ENCODE measurements at regions not wholly inside any gene's neighbourhood (a gene's known extent, or its start where the extent isn't known, plus 50 kb on each side); places are given as distances from the start of the nearest gene placed in this dataset.

- Histone ChIP-seq H3K4me3 (ENCODE audit: insufficient read depth, low read depth, low read length) (no peak overlapping the region), H2BK15ac (ENCODE audit: low read depth, low read length) (no peak overlapping the region), H3K79me1 (ENCODE audit: low read depth in 1 of 2, low read length in 2 of 2) (no peaks in the 10 kb centered on the region), H3K4me1 (ENCODE audit: control insufficient read depth, insufficient read depth, low read length) (no peaks in the 10 kb centered on the region), H2BK5ac (ENCODE audit: low read depth, low read length, poor library complexity, severe bottlenecking) (no peak overlapping the region), H4K91ac (ENCODE audit: insufficient read depth, low read depth, low read length) (no peak overlapping the region), H2BK120ac (ENCODE audit: low read depth, low read length) (no peak overlapping the region), H4K8ac (ENCODE audit: low read depth in 2 of 2, low read length in 2 of 2) (no peak overlapping the region), H2AK9ac (replicated peaks; ENCODE audit: low read depth, low read length, poor library complexity) (no peak overlapping the region), H3K14ac (replicated peaks; ENCODE audit: low read depth, low read length) (no peak overlapping the region), H3K9me3 (ENCODE audit: control insufficient read depth, insufficient read depth, low read length) (no peaks in the 10 kb centered on the region), H3K36me3 (ENCODE audit: control insufficient read depth, insufficient read depth, low read length) (no peaks in the 10 kb centered on the region), H3K9me1 (ENCODE audit: insufficient read depth, low read length) (no peaks in the 10 kb centered on the region), H3K27me3 (ENCODE audit: control insufficient read depth, insufficient read depth, low read length) (no peaks in the 10 kb centered on the region), H3K56ac (ENCODE audit: extremely low read depth, insufficient read depth, low read length) (no peak overlapping the region), H2AK5ac (ENCODE audit: low read depth, low read length) (no peak overlapping the region), H3K4me2 (ENCODE audit: low read depth, low read length) (no peak overlapping the region), H3K9ac (ENCODE audit: low read depth, low read length) (no peak overlapping the region), H3K23ac (ENCODE audit: low read depth, low read length) (no peak overlapping the region), H4K20me1 (ENCODE audit: insufficient read depth, low read length) (no peaks in the 10 kb centered on the region), H3K27ac (ENCODE audit: insufficient read depth, low read length) (no peak overlapping the region), H2AFZ (replicated peaks; ENCODE audit: low read length, poor library complexity) (no peak overlapping the region), H3K4ac (ENCODE audit: low read depth, low read length) (no peak overlapping the region), H4K5ac (ENCODE audit: low read depth, low read length) (no peak overlapping the region), H2BK20ac (ENCODE audit: low read depth, low read length) (no peak overlapping the region), H3K18ac (ENCODE audit: low read depth, low read length) (no peak overlapping the region)
- ATAC-seq (ENCODE audit: low read depth) (no peak), DNase-seq (no peak)
- WGBS, 2 experiments (ENCODE audit: extremely low coverage in 2 of 2, insufficient read length in 1 of 2) = no CpG with 5 or more reads among the region's 4 CpGs
- TF ChIP-seq MAZ (IDR thresholded peaks at IDR 0.05; ENCODE audit: borderline replicate concordance, low read depth, low read length) = no peak
- no peak for TF ChIP-seq RFX5 (IDR thresholded peaks at IDR 0.05; ENCODE audit: low read depth, low read length)
- TF ChIP-seq, protein P1, sequence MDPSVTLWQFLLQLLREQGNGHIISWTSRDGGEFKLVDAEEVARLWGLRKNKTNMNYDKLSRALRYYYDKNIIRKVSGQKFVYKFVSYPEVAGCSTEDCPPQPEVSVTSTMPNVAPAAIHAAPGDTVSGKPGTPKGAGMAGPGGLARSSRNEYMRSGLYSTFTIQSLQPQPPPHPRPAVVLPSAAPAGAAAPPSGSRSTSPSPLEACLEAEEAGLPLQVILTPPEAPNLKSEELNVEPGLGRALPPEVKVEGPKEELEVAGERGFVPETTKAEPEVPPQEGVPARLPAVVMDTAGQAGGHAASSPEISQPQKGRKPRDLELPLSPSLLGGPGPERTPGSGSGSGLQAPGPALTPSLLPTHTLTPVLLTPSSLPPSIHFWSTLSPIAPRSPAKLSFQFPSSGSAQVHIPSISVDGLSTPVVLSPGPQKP (IDR thresholded peaks at IDR 0.05; ENCODE audit: borderline replicate concordance, low read depth, low read length) = no peak
- no peak for TF ChIP-seq MXI1 (IDR thresholded peaks at IDR 0.05; ENCODE audit: borderline replicate concordance, low read depth, low read length)
- TF ChIP-seq CEBPB (IDR thresholded peaks at IDR 0.05; ENCODE audit: low read depth, low read length) = no peak
- TF ChIP-seq RCOR1 (IDR thresholded peaks at IDR 0.05; ENCODE audit: insufficient replicate concordance, low read length) = no peak
- no peak for TF ChIP-seq NFE2L2 (IDR thresholded peaks at IDR 0.05; ENCODE audit: low read depth, low read length)
- TF ChIP-seq FOS (IDR thresholded peaks at IDR 0.05; ENCODE audit: low read depth, low read length) = no peak
- no peak for TF ChIP-seq USF2 (IDR thresholded peaks at IDR 0.05; ENCODE audit: low read depth, low read length)
- TF ChIP-seq MAFK (IDR thresholded peaks at IDR 0.05; ENCODE audit: low read depth, low read length) = no peak
- no peak for TF ChIP-seq POLR2A (IDR thresholded peaks at IDR 0.05; ENCODE audit: low read depth, low read length)
- TF ChIP-seq CHD1 (IDR thresholded peaks at IDR 0.05; ENCODE audit: low read depth, low read length) = no peak
- TF ChIP-seq SMC3 (IDR thresholded peaks at IDR 0.05; ENCODE audit: low read depth, low read length) = no peak
- no peak for TF ChIP-seq RAD21 (IDR thresholded peaks at IDR 0.05; ENCODE audit: low read length)
- intact Hi-C loops (cut with micrococcal nuclease) = loop anchor here (5.0 kb wide), 1 partner anchor 1622 kb away; no protein-coding TSS in a partner anchor
- CTCF ChIA-PET = no interaction called here
- in situ Hi-C loops (cut with MboI; ENCODE audit: low sequenced_read_pairs) = no loop called here
- POLR2A ChIA-PET (ENCODE audit: unreplicated experiment) = no interaction called here
- dilution Hi-C loops (cut with HindIII; ENCODE audit: low sequenced_read_pairs, unreplicated experiment) = no loop called here
- BruUV-seq (replicated peaks) = no TSS peak
Measured at GRCh38 chr11:96614101-96614500, 224.3 kb downstream of the JRKL start.

Measured in IMR-90 (cell line).